Gastrocnemius medialis (tissue), 4 donors: ENCODE measurements at regions not wholly inside any gene's neighbourhood (a gene's known extent, or its start where the extent isn't known, plus 50 kb on each side); places are given as distances from the start of the nearest gene placed in this dataset.

Source experiments
- ATAC-seq, 2 donors: fragments of 150-250 bp; one replicate each; pipeline ENCODE4 v1.9.1; 2016
- DNase-seq, 2 donors: peaks; one replicate each; pipeline ENCODE4 v3.0.0-alpha.2; 2019
- H3K27ac ChIP-seq, 4 donors: fragments of 200-600 bp; sonication (generic); 1 replicate in 1 of 4; 2 replicates in 3 of 4; pipeline ENCODE4 v1.5.1; 2016 to 2018; ENCODE audit warnings: mild to moderate bottlenecking in 2 of 4, moderate library complexity in 1 of 4
- H3K27me3 ChIP-seq, 3 donors: fragments of 200-600 bp; sonication (generic) in 2 of 3; 1 replicate in 1 of 3; 2 replicates in 2 of 3; pipeline versions ENCODE4 v1.5.1 to v1.6.0; 2016 to 2019; ENCODE audit warnings: mild to moderate bottlenecking in 1 of 3, moderate library complexity in 1 of 3
- H3K36me3 ChIP-seq, 2 donors: fragments of 200-600 bp; sonication (generic) in 1 of 2; one replicate each; pipeline ENCODE4 v1.5.1; 2017 to 2018
- H3K4me1 ChIP-seq, 2 donors: fragments of 200-600 bp; sonication (generic) in 1 of 2; one replicate each; pipeline ENCODE4 v1.5.1; 2016 to 2017; ENCODE audit warnings: mild to moderate bottlenecking in 2 of 2
- H3K4me3 ChIP-seq, 4 donors: fragments of 200-600 bp; sonication (generic) in 3 of 4; 1 replicate in 1 of 4; 2 replicates in 3 of 4; pipeline ENCODE4 v1.5.1; 2016 to 2019; ENCODE audit warnings: mild to moderate bottlenecking in 2 of 4
- H3K9me3 ChIP-seq, 3 donors: fragments of 200-600 bp; sonication (generic) in 2 of 3; 1 replicate in 1 of 3; 2 replicates in 2 of 3; pipeline ENCODE4 v1.5.1; 2016 to 2019
- POLR2A ChIP-seq, 2 donors: fragments of 450-650 bp; IDR thresholded peaks; one replicate each; pipeline ENCODE4 v1.6.1; 2017; ENCODE audit warnings: antibody characterized with exemption in 2 of 2, mild to moderate bottlenecking in 2 of 2, moderate library complexity in 2 of 2
- in situ Hi-C, 4 donors: fragments of 200-750 bp; cut with MboI; loops; one replicate each; pipeline versions ENCODE4 v1.15.0 to v1.8.0; 2017; ENCODE audit warnings: low sequenced_read_pairs in 4 of 4
- intact Hi-C: fragments of 100-400 bp; cut with DNase I; formaldehyde crosslinking; loops from one replicate; pipeline ENCODE4 v1.15.1; 2023; ENCODE audit warnings: low total_unique reads
- TF ChIP-seq, protein P1 (sequence below), 5 experiments: fragments of 450-650 bp in 3 of 5; fragments of 200-600 bp in 2 of 5; sonication (generic) in 2 of 5; IDR thresholded peaks in 4 of 5; conservative IDR thresholded peaks in 1 of 5; 1 replicate in 4 of 5; 2 replicates in 1 of 5; pipeline ENCODE4 v1.5.1; 2016 to 2019; ENCODE audit warnings: antibody characterized with exemption in 5 of 5, mild to moderate bottlenecking in 3 of 5, moderate library complexity in 3 of 5

DNA sequence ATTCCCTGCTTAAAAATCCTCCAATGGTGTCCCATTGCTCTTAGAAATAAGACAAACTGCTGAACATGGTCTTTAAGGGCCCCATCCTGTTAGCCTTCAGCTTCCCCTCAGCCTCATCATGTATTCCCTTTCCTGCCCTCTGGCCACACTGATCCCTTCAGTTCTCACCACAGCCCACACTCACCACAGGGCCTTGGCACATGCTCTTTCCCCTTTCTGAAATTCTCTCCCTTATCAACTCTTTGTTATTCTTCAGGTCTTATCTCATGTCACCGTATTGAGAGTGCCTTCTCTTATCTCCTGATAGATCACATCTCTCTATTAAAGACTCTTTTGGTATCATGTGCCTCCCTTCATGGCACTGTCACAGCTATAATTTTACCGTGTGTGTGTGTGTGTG is 167.8 kb upstream of the MPPED2 start:
- DNase-seq = no peak
- no peaks in the 10 kb centered on the region for H3K36me3 ChIP-seq
- no peaks in the 10 kb centered on the region for H3K4me1 ChIP-seq
- in situ Hi-C loops (no loop called here), intact Hi-C loops (no loop called here)
- H3K9me3 ChIP-seq = no peaks in the 10 kb centered on the region
- H3K27me3 ChIP-seq = no peaks in the 10 kb centered on the region
- TF ChIP-seq POLR2A (IDR thresholded peaks at IDR 0.05) = no peak
- TF ChIP-seq, protein P1, sequence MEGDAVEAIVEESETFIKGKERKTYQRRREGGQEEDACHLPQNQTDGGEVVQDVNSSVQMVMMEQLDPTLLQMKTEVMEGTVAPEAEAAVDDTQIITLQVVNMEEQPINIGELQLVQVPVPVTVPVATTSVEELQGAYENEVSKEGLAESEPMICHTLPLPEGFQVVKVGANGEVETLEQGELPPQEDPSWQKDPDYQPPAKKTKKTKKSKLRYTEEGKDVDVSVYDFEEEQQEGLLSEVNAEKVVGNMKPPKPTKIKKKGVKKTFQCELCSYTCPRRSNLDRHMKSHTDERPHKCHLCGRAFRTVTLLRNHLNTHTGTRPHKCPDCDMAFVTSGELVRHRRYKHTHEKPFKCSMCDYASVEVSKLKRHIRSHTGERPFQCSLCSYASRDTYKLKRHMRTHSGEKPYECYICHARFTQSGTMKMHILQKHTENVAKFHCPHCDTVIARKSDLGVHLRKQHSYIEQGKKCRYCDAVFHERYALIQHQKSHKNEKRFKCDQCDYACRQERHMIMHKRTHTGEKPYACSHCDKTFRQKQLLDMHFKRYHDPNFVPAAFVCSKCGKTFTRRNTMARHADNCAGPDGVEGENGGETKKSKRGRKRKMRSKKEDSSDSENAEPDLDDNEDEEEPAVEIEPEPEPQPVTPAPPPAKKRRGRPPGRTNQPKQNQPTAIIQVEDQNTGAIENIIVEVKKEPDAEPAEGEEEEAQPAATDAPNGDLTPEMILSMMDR (IDR thresholded peaks at IDR 0.05 in 4 of 5, conservative IDR thresholded peaks at IDR 0.05 in 1 of 5) = no peak
- no peak overlapping the region for H3K27ac ChIP-seq
- H3K4me3 ChIP-seq = no peak overlapping the region
- ATAC-seq = no peak

DNA sequence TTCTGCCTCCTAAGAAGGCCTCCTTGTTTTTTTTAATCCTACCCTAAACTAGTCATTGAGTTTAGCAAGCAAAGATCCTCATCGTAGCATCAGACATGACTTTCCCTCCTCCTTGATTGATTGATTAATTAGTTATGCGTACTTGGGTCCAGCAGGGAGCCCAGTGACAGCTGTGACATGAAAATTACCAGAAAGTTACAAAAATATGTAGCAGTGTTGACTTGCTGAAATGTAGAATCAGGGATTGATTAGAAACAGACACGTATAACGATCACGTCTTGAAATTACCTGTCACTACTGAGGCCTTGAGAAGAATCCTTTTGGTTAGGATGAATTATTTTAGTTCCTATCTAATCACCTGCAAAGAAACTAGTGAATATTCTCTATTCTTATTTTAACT is 167.4 kb upstream of the MPPED2 start:
- no peaks in the 10 kb centered on the region for H3K36me3 ChIP-seq
- H3K9me3 ChIP-seq = no peaks in the 10 kb centered on the region
- TF ChIP-seq POLR2A (IDR thresholded peaks at IDR 0.05) = no peak
- TF ChIP-seq, protein P1 (IDR thresholded peaks at IDR 0.05 in 4 of 5, conservative IDR thresholded peaks at IDR 0.05 in 1 of 5) = no peak
- no peak overlapping the region for H3K27ac ChIP-seq
- no peak overlapping the region for H3K4me3 ChIP-seq
- DNase-seq = no peak
- intact Hi-C loops = no loop called here
- no peaks in the 10 kb centered on the region for H3K27me3 ChIP-seq
- H3K4me1 ChIP-seq = no peaks in the 10 kb centered on the region
- no peak for ATAC-seq
- in situ Hi-C loops = no loop called here

DNA sequence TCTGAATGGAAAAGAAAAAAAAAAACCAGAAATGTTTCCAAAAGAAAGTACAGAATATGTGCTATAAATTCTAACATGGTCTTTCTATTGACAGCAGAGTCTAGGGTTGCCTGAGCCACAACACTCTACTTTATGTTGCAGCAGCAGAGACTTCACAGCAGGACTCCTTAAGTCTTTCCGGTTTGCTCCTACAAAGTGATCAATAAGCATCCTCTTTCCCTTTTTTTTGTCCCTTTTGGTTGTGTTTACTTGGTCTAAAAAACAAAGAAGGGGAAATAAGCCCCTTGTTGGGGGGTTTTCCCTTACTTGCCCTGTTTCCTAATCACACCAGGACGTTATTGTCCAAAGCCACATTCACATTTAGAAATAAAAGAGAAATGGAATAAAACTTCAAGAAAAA is 163.1 kb upstream of the MPPED2 start:
- Histone ChIP-seq H3K4me1 (no peaks in the 10 kb centered on the region), H3K27me3 (no peaks in the 10 kb centered on the region), H3K27ac (no peak overlapping the region), H3K36me3 (no peaks in the 10 kb centered on the region), H3K4me3 (no peak overlapping the region), H3K9me3 (no peaks in the 10 kb centered on the region)
- DNase-seq (no peak), ATAC-seq (no peak)
- in situ Hi-C loops = no loop called here
- TF ChIP-seq, protein P1 (IDR thresholded peaks at IDR 0.05 in 4 of 5, conservative IDR thresholded peaks at IDR 0.05 in 1 of 5) = no peak
- TF ChIP-seq POLR2A (IDR thresholded peaks at IDR 0.05) = no peak
- intact Hi-C loops = no loop called here

DNA sequence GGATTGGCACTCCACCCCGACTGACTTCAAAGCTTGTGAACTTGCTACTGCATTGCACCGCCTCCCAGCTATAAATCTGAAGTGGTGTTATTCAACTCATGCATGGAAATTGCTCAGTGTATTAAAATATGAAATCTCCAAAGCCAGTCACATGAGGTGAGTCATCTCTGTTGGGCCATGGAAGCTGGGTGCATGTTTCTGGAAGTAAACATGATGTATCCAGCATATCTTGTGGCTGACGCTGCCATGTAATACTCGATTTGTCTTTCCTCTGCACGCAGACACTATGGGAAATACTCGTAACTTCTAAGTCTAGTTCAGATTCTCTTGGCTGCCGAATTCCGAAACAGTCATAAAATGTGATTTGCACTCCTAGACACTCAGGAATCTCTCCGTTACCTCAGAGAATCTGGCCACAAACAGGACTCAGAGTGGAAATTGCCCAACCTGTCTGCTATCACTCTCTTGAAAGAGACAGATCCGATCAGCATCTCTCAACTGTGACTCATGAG is 154.9 kb upstream of the MPPED2 start:
- no peaks in the 10 kb centered on the region for H3K4me1 ChIP-seq
- intact Hi-C loops = no loop called here
- H3K4me3 ChIP-seq = peak overlapping the region; percentile 4 to 29 (median 16)
- no peaks in the 10 kb centered on the region for H3K9me3 ChIP-seq
- no peak for TF ChIP-seq POLR2A (IDR thresholded peaks at IDR 0.05)
- TF ChIP-seq, protein P1 (IDR thresholded peaks at IDR 0.05 in 4 of 5, conservative IDR thresholded peaks at IDR 0.05 in 1 of 5) = no peak
- peak; percentile 92 to 95 for ATAC-seq
- H3K27ac ChIP-seq = peak overlapping the region; percentile 42 to 73 (median 56)
- in situ Hi-C loops = no loop called here
- no peaks in the 10 kb centered on the region for H3K36me3 ChIP-seq
- H3K27me3 ChIP-seq = no peaks in the 10 kb centered on the region
- DNase-seq = peak; percentile 6 to 34

DNA sequence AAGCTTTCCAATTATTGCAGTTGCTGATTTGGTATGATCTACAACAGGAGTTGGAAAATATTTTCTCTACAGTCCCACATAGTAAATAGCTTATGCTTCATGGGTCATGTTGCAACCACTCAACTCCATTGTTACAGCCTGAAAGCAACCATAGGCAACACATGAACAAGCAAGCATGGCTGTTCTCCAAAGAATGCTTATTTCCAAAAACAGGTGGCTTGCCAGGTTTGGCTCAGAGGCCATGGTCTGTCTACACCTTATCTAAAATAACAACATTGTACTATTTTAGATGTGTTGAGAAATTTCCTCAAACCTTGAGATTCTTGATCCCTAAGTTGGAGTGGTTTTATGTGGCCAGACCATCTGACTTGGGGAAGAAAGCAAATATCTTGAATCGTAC is 153.9 kb upstream of the MPPED2 start:
- Histone ChIP-seq H3K4me3 (no peak overlapping the region), H3K27ac (peak overlapping the region in 3 of 4 donors; percentile 43 to 73 (median 70)), H3K9me3 (no peaks in the 10 kb centered on the region), H3K36me3 (no peaks in the 10 kb centered on the region), H3K27me3 (no peaks in the 10 kb centered on the region), H3K4me1 (no peaks in the 10 kb centered on the region)
- DNase-seq = no peak
- in situ Hi-C loops = no loop called here
- TF ChIP-seq POLR2A (IDR thresholded peaks at IDR 0.05) = no peak
- TF ChIP-seq, protein P1 (IDR thresholded peaks at IDR 0.05 in 4 of 5, conservative IDR thresholded peaks at IDR 0.05 in 1 of 5) = no peak
- no peak for ATAC-seq
- intact Hi-C loops = no loop called here
